Muscle layer of duodenum (tissue), 2 donors: ENCODE measurements at regions not wholly inside any gene's neighbourhood (a gene's known extent, or its start where the extent isn't known, plus 50 kb on each side); places are given as distances from the start of the nearest gene placed in this dataset.
"Not testable (repeated sequence)": the region's sequence is repeated elsewhere in the genome, so short reads cannot be mapped to it uniquely, and the experiment has no call there.

Experiments used
- H3K27ac ChIP-seq: one replicate; pipeline ENCODE4 v1.7.0; 2013; ENCODE audit warnings: mild to moderate bottlenecking, low read length
- H3K27me3 ChIP-seq: one replicate; pipeline ENCODE4 v1.7.0; 2013; ENCODE audit warnings: low read depth, mild to moderate bottlenecking, control low read depth, low read length
- H3K36me3 ChIP-seq, 2 donors: one replicate each; pipeline ENCODE4 v1.7.0; 2013; ENCODE audit warnings: low read length in 2 of 2, control low read depth in 1 of 2, mild to moderate bottlenecking in 1 of 2; ENCODE audit not compliant: insufficient read depth in 2 of 2, control insufficient read depth in 1 of 2
- H3K4me1 ChIP-seq, 2 donors: one replicate each; pipeline ENCODE4 v1.7.0; 2013; ENCODE audit warnings: low read length in 2 of 2, mild to moderate bottlenecking in 2 of 2, control low read depth in 1 of 2, moderate library complexity in 1 of 2; ENCODE audit not compliant: insufficient read depth in 2 of 2, control insufficient read depth in 1 of 2
- H3K4me3 ChIP-seq, 2 donors: one replicate each; pipeline ENCODE4 v1.7.0; 2013; ENCODE audit warnings: low read length in 2 of 2, low read depth in 1 of 2, mild to moderate bottlenecking in 1 of 2
- H3K9me3 ChIP-seq, 2 donors: one replicate each; pipeline ENCODE4 v1.7.0; 2013; ENCODE audit warnings: low read length in 2 of 2, control low read depth in 1 of 2, mild to moderate bottlenecking in 1 of 2; ENCODE audit not compliant: control insufficient read depth in 1 of 2
- donor health status: healthy.

DNA sequence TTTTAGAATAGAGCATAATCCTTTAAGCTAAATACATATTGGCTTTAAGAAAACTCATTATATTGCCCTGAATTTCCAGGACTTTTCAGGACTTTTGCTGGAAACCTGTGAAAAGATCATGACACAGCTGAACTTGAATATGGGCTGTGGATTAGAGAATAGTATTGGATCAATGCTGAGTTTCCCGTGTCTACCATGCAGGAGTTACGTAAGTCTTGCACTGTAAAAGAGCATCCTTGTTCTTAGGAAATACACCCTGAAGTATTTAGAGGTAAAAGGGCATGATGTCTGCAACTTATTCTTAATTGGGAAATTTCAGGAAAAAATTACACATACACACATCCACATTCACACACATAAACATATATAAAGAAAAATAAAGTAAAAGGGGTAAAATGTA lies 82.1 kb downstream of the ZFP36L2 start:
- Histone ChIP-seq H3K4me1 (peaks cover 0 to 3% of the 10 kb centered on the region in 2 donors), H3K27me3 (no peaks in the 10 kb centered on the region), H3K27ac (no peak overlapping the region), H3K36me3 (no peaks in the 10 kb centered on the region), H3K4me3 (no peak overlapping the region), H3K9me3 (no peaks in the 10 kb centered on the region)

GRCh38 chr2:43143756-43144155 lies 82.7 kb downstream of the ZFP36L2 start:
- Histone ChIP-seq H3K36me3 (no peaks in the 10 kb centered on the region), H3K9me3 (no peaks in the 10 kb centered on the region), H3K4me3 (no peak overlapping the region), H3K27me3 (no peaks in the 10 kb centered on the region), H3K27ac (no peak overlapping the region), H3K4me1 (peaks cover 0 to 3% of the 10 kb centered on the region in 2 donors)

GRCh38 chr2:43142921-43143438 lies 83.4 kb downstream of the ZFP36L2 start:
- Histone ChIP-seq H3K9me3 (no peaks in the 10 kb centered on the region), H3K4me3 (no peak overlapping the region), H3K4me1 (peaks cover 0 to 3% of the 10 kb centered on the region in 2 donors), H3K27me3 (no peaks in the 10 kb centered on the region), H3K36me3 (no peaks in the 10 kb centered on the region), H3K27ac (no peak overlapping the region)

GRCh38 chr2:43141636-43142151 lies 84.7 kb downstream of the ZFP36L2 start:
- H3K27ac ChIP-seq, H3K4me3 ChIP-seq, H3K36me3 ChIP-seq, H3K27me3 ChIP-seq, H3K4me1 ChIP-seq, H3K9me3 ChIP-seq: not testable (repeated sequence)

- no peaks in the 10 kb centered on the region for H3K27me3 ChIP-seq
- peak overlapping the region; percentile 14 for H3K27ac ChIP-seq
- no peaks in the 10 kb centered on the region for H3K9me3 ChIP-seq
- no peak overlapping the region for H3K4me3 ChIP-seq
- peaks cover 0 to 8% of the 10 kb centered on the region in 2 donors for H3K4me1 ChIP-seq
- H3K36me3 ChIP-seq, result no peaks in the 10 kb centered on the region
Observed at GRCh38 chr2:43139996-43140621, 86.3 kb downstream of the ZFP36L2 start.

GRCh38 chr2:43139501-43139900 lies 86.9 kb downstream of the ZFP36L2 start:
- Histone ChIP-seq H3K4me1 (peaks cover 0 to 8% of the 10 kb centered on the region in 2 donors), H3K36me3 (no peaks in the 10 kb centered on the region), H3K27ac (peak overlapping the region; percentile 14), H3K9me3 (no peaks in the 10 kb centered on the region), H3K4me3 (no peak overlapping the region), H3K27me3 (no peaks in the 10 kb centered on the region)

DNA sequence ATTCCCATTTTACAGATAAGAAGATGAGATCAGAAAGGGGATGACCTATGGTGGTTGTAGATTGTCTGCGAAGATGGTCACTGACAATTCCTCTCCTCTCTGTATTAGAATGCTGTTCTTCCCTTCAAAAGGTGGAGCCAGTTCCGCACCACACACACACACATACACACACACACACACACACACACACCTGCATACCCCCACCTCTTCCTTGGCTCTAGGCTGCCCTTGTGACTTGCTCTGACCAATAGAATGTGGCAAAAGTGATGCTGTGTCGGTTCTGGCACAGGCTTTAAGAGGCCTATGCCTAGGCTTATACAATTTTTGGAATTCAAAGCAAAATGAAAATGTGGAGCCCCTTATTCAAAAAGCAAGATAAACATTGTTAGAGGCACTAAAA lies 88.0 kb downstream of the ZFP36L2 start:
- H3K27me3 ChIP-seq, result no peaks in the 10 kb centered on the region
- peaks cover 0 to 8% of the 10 kb centered on the region in 2 donors for H3K4me1 ChIP-seq
- H3K9me3 ChIP-seq, result no peaks in the 10 kb centered on the region
- H3K27ac ChIP-seq, result no peak overlapping the region
- no peak overlapping the region for H3K4me3 ChIP-seq
- no peaks in the 10 kb centered on the region for H3K36me3 ChIP-seq

- H3K36me3 ChIP-seq, result no peaks in the 10 kb centered on the region
- H3K27ac ChIP-seq, result no peak overlapping the region
- no peaks in the 10 kb centered on the region for H3K9me3 ChIP-seq
- H3K4me1 ChIP-seq, result peaks cover 5 to 12% of the 10 kb centered on the region in 2 donors
- no peak overlapping the region for H3K4me3 ChIP-seq
- H3K27me3 ChIP-seq, result no peaks in the 10 kb centered on the region
Observed at GRCh38 chr2:43136876-43137275, 89.5 kb downstream of the ZFP36L2 start.

- no peaks in the 10 kb centered on the region for H3K36me3 ChIP-seq
- H3K27me3 ChIP-seq, result no peaks in the 10 kb centered on the region
- no peaks in the 10 kb centered on the region for H3K9me3 ChIP-seq
- H3K27ac ChIP-seq, result peak overlapping the region; percentile 29
- no peak overlapping the region for H3K4me3 ChIP-seq
- H3K4me1 ChIP-seq, result peaks cover 12 to 18% of the 10 kb centered on the region in 2 donors
Observed at GRCh38 chr2:43136011-43136799, 90.2 kb downstream of the ZFP36L2 start.

- Histone ChIP-seq H3K27ac (peak overlapping the region; percentile 29), H3K27me3 (no peaks in the 10 kb centered on the region), H3K36me3 (no peaks in the 10 kb centered on the region), H3K4me1 (peaks cover 17 to 19% of the 10 kb centered on the region in 2 donors), H3K4me3 (no peak overlapping the region), H3K9me3 (no peaks in the 10 kb centered on the region)
Observed at GRCh38 chr2:43135583-43135982, 90.8 kb downstream of the ZFP36L2 start.

GRCh38 chr2:43134571-43134889 lies 91.9 kb downstream of the ZFP36L2 start:
- H3K27ac ChIP-seq, result no peak overlapping the region
- H3K4me1 ChIP-seq, result peaks cover 21% of the 10 kb centered on the region in 2 donors
- H3K9me3 ChIP-seq, result no peaks in the 10 kb centered on the region
- no peaks in the 10 kb centered on the region for H3K36me3 ChIP-seq
- no peaks in the 10 kb centered on the region for H3K27me3 ChIP-seq
- H3K4me3 ChIP-seq, result no peak overlapping the region
